ENCODE measurements at regions not wholly inside any gene's neighbourhood (a gene's known extent, or its start where the extent isn't known, plus 50 kb on each side); places are given as distances from the start of the nearest gene placed in this dataset.

- Histone ChIP-seq H3K4me2 (ENCODE audit: control insufficient read depth, extremely low read depth, insufficient read depth, low read depth, low read length) (no peak overlapping the region), H3K4me1 (ENCODE audit: control insufficient read depth, extremely low read depth, insufficient read depth, low read length) (peaks cover 15% of the 10 kb centered on the region), H3K9me1 (ENCODE audit: control insufficient read depth, extremely low read depth, insufficient read depth, low read length) (no peaks in the 10 kb centered on the region), H4K20me1 (ENCODE audit: control insufficient read depth, extremely low read depth, insufficient read depth, low read length) (no peaks in the 10 kb centered on the region), H3K4me3 (ENCODE audit: control insufficient read depth in 2 of 3, extremely low read depth in 1 of 3, insufficient read depth in 2 of 3, low read depth in 1 of 3, low read length in 3 of 3) (no peak overlapping the region), H3K36me3 (ENCODE audit: control insufficient read depth in 2 of 2, extremely low read depth in 1 of 2, insufficient read depth in 2 of 2, low read length in 2 of 2) (no peaks in the 10 kb centered on the region), H2AFZ (ENCODE audit: control insufficient read depth, low read length) (no peak overlapping the region), H3K27ac (ENCODE audit: control insufficient read depth, insufficient read depth, low read length) (no peak overlapping the region), H3K9me3 (ENCODE audit: control insufficient read depth, low read depth, low read length) (no peaks in the 10 kb centered on the region), H3K79me2 (ENCODE audit: control insufficient read depth, insufficient read depth, low read length) (no peaks in the 10 kb centered on the region), H3K9ac (ENCODE audit: control insufficient read depth, extremely low read depth, insufficient read depth, low read length) (no peak overlapping the region), H3K27me3 (ENCODE audit: control insufficient read depth, extremely low read depth, insufficient read depth, low read length) (no peaks in the 10 kb centered on the region)
- no peak for FAIRE-seq
- DNase-seq (ENCODE audit: low read depth, low spot score), result no peak
- dilution Hi-C loops (cut with MboI; ENCODE audit: extremely low pct_ligation_motif_present, low sequenced_read_pairs), result no loop called here
- TF ChIP-seq, protein P1, sequence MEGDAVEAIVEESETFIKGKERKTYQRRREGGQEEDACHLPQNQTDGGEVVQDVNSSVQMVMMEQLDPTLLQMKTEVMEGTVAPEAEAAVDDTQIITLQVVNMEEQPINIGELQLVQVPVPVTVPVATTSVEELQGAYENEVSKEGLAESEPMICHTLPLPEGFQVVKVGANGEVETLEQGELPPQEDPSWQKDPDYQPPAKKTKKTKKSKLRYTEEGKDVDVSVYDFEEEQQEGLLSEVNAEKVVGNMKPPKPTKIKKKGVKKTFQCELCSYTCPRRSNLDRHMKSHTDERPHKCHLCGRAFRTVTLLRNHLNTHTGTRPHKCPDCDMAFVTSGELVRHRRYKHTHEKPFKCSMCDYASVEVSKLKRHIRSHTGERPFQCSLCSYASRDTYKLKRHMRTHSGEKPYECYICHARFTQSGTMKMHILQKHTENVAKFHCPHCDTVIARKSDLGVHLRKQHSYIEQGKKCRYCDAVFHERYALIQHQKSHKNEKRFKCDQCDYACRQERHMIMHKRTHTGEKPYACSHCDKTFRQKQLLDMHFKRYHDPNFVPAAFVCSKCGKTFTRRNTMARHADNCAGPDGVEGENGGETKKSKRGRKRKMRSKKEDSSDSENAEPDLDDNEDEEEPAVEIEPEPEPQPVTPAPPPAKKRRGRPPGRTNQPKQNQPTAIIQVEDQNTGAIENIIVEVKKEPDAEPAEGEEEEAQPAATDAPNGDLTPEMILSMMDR (optimal IDR thresholded peaks at IDR 0.05 in 1 of 3, IDR thresholded peaks at IDR 0.05 in 1 of 3, conservative IDR thresholded peaks at IDR 0.05 in 1 of 3; ENCODE audit: extremely low read depth in 1 of 3, insufficient read depth in 2 of 3, low read length in 3 of 3), result no peak
- TF ChIP-seq EZH2 (IDR thresholded peaks at IDR 0.05; ENCODE audit: low read length), result no peak
These were observed 51.4 kb upstream of the SEC61G start for GRCh38 chr7:54810401-54810800.

DNA sequence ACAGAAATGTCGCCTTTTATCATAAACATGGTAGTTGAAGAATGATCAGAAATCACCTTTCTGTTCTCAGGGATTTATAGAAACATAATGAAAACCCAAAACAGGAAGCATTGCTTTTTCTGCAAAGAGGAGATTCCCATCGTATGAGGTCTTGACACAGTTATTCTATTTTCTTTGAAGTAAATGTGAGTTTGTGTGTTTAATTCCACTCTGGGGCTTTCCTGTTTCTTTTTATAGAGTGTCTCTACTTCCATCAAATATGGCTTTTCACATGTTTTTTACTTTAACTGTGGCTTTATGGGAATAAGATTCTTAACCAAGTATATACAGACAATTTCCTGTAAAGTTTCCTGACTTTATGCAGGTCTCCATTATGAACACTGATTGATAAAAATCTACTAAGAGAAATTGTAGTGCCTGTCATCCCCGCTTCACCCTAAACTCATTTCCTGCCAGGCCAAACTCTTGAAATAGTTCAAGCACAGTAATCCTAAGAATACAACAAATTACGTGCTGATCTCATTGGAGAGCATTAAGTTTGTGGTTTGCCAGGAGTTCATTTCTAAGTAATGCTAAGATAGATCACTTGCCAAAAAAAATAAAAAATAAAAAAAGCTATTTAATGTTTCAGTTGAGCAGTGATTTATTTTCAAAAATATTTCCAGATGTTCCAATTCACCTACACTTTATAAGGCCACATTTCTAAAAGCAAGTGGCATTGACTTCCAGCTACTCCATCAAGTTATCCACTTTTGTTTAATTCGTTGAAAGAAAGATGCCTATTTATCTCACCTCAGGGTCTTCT lies 52.2 kb upstream of the SEC61G start:
- dilution Hi-C loops (cut with MboI; ENCODE audit: extremely low pct_ligation_motif_present, low sequenced_read_pairs), result no loop called here
- no peaks in the 10 kb centered on the region for H3K27me3 ChIP-seq (ENCODE audit: control insufficient read depth, extremely low read depth, insufficient read depth, low read length)
- no peak overlapping the region for H3K4me3 ChIP-seq (ENCODE audit: control insufficient read depth in 2 of 3, extremely low read depth in 1 of 3, insufficient read depth in 2 of 3, low read depth in 1 of 3, low read length in 3 of 3)
- peaks cover 15% of the 10 kb centered on the region for H3K4me1 ChIP-seq (ENCODE audit: control insufficient read depth, extremely low read depth, insufficient read depth, low read length)
- peak overlapping the region; percentile 14 for H2AFZ ChIP-seq (ENCODE audit: control insufficient read depth, low read length)
- TF ChIP-seq, protein P1 (optimal IDR thresholded peaks at IDR 0.05 in 1 of 3, IDR thresholded peaks at IDR 0.05 in 1 of 3, conservative IDR thresholded peaks at IDR 0.05 in 1 of 3; ENCODE audit: extremely low read depth in 1 of 3, insufficient read depth in 2 of 3, low read length in 3 of 3), result no peak
- TF ChIP-seq EZH2 (IDR thresholded peaks at IDR 0.05; ENCODE audit: low read length), result no peak
- no peaks in the 10 kb centered on the region for H4K20me1 ChIP-seq (ENCODE audit: control insufficient read depth, extremely low read depth, insufficient read depth, low read length)
- H3K9ac ChIP-seq (ENCODE audit: control insufficient read depth, extremely low read depth, insufficient read depth, low read length), result no peak overlapping the region
- no peaks in the 10 kb centered on the region for H3K36me3 ChIP-seq (ENCODE audit: control insufficient read depth in 2 of 2, extremely low read depth in 1 of 2, insufficient read depth in 2 of 2, low read length in 2 of 2)
- H3K9me1 ChIP-seq (ENCODE audit: control insufficient read depth, extremely low read depth, insufficient read depth, low read length), result no peaks in the 10 kb centered on the region
- DNase-seq (ENCODE audit: low read depth, low spot score) (no peak), FAIRE-seq (no peak)
- H3K27ac ChIP-seq (ENCODE audit: control insufficient read depth, insufficient read depth, low read length), result no peak overlapping the region
- no peak overlapping the region for H3K4me2 ChIP-seq (ENCODE audit: control insufficient read depth, extremely low read depth, insufficient read depth, low read depth, low read length)
- no peaks in the 10 kb centered on the region for H3K79me2 ChIP-seq (ENCODE audit: control insufficient read depth, insufficient read depth, low read length)
- no peaks in the 10 kb centered on the region for H3K9me3 ChIP-seq (ENCODE audit: control insufficient read depth, low read depth, low read length)
